ENCODE measurements at regions not wholly inside any gene's neighbourhood (a gene's known extent, or its start where the extent isn't known, plus 50 kb on each side); places are given as distances from the start of the nearest gene placed in this dataset.

GRCh38 chrX:14083783-14084182 is 54.1 kb upstream of the GEMIN8 start:
- no peak overlapping the region for H3K4me3 ChIP-seq (ENCODE audit: control insufficient read depth, low read depth, low read length)
- no peak for DNase-seq (ENCODE audit: low read depth)
- no peak for TF ChIP-seq CTCF (IDR thresholded peaks at IDR 0.05; ENCODE audit: control insufficient read depth, insufficient read depth, low read depth, low read length, missing control alignments)

- DNase-seq (ENCODE audit: low read depth) = no peak
- TF ChIP-seq CTCF (IDR thresholded peaks at IDR 0.05; ENCODE audit: control insufficient read depth, insufficient read depth, low read depth, low read length, missing control alignments) = no peak
- no peak overlapping the region for H3K4me3 ChIP-seq (ENCODE audit: control insufficient read depth, low read depth, low read length)
These were observed 50.3 kb upstream of the GEMIN8 start for GRCh38 chrX:14079891-14080430.

Measured in AG09309 (cell line).